Tibial nerve (tissue), 3 donors: ENCODE measurements at regions not wholly inside any gene's neighbourhood (a gene's known extent, or its start where the extent isn't known, plus 50 kb on each side); places are given as distances from the start of the nearest gene placed in this dataset.

ENCODE experiments used
- CTCF ChIP-seq, 5 experiments: fragments of 200-600 bp in 3 of 5; fragments of 450-650 bp in 2 of 5; sonication (generic) in 3 of 5; IDR thresholded peaks; one replicate each; pipeline ENCODE4 v1.5.1; 2016 to 2019; ENCODE audit warnings: antibody characterized with exemption in 5 of 5, mild to moderate bottlenecking in 3 of 5, moderate library complexity in 2 of 5
- POLR2A ChIP-seq, 2 donors: fragments of 450-650 bp; IDR thresholded peaks; one replicate each; pipeline ENCODE4 v1.6.1; 2017; ENCODE audit warnings: antibody characterized with exemption in 2 of 2, mild to moderate bottlenecking in 2 of 2, moderate library complexity in 2 of 2

GRCh38 chr14:104444159-104445030 is 135.2 kb upstream of the C14orf180 start:
- no peak for TF ChIP-seq CTCF (IDR thresholded peaks at IDR 0.05)
- no peak for TF ChIP-seq POLR2A (IDR thresholded peaks at IDR 0.05)
